Left cardiac atrium (tissue), 4 donors: ENCODE measurements at regions not wholly inside any gene's neighbourhood (a gene's known extent, or its start where the extent isn't known, plus 50 kb on each side); places are given as distances from the start of the nearest gene placed in this dataset.

ENCODE experiments used
- ATAC-seq, 2 donors: fragments of 200-7000 bp; cut with Tn5 transposase; one replicate each; pipeline ENCODE4 v1.9.1; 2020; ENCODE audit warnings: mild to moderate bottlenecking in 2 of 2, moderate library complexity in 2 of 2
- DNase-seq: peaks from one replicate; pipeline ENCODE4 v3.0.0-alpha.2; 2020
- intact Hi-C, 2 donors: fragments of 100-400 bp; cut with DNase I; formaldehyde crosslinking; loops; one replicate each; pipeline versions ENCODE4 v1.14.1 to v1.15.1; 2022 to 2023
- donor health status: DM: no; HTN: yes; CAD: no.
- donor health status: DM: no; HTN: yes; CAD: no; lungs with severe emphysema.
- donor health status: DM: yes; HTN: yes; CAD: no.
- donor health status: Dilated cardiomyopathy.

DNA sequence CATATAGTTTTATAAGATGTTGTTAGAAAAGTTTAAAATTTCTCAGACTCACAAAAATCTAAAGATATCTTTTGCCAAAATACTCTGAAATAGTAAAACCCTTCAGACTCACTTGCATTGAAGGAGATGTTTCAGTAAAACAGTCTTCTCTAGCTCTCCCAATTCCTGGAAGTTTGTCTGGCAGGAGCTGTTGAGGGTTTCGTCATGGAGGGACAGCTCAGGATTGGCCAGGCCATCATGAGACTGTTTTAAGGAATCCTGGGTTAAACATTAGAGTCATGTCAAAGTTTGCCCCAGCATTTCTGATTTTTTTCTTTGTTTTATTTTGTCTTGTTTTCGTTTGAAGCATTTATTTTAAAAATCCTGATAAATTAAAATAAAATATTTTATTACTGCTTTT, 293.8 kb upstream of the PBX1 start:
- ATAC-seq: no peak
- intact Hi-C loops: no loop called here
- no peak for DNase-seq

DNA sequence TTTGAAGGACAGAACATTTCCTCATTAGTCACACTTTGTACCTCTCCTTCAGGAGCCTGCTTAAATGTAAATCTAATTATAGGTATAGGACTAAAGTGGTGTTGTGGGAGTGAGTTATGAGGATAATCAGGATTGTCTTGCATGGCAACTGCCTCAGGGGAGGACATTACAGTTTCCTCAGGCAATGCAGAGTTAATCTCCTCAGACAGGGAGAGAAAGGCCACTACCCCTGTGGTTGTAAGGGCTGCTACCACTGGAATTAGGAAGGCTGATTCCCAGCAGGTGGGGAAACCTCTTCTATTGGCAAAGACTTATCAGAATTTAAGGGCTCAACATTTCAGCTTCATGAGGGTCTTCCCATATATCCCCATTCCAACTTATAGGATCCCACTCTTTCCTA, 286.8 kb upstream of the PBX1 start:
- ATAC-seq (no peak), DNase-seq (no peak)
- intact Hi-C loops: no loop called here

DNA sequence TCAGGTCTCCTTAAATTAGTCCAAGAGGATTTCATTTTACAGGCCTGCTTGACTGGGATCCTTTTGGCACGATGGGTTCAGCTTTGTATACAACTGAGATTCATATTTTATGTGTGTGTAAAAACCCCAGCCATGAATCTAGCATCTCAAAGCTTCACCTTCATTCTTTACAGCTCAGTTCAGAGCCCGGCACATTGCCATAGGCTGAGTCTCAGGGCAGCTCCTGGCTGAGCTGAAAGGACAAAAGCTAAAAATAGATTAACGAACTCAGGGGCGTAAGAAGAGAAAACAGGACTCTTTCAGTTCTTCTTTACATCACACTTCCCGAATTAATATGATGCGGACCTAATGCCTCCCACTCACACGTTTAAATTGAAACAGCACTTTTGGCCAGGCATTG, 262.8 kb upstream of the PBX1 start:
- intact Hi-C loops: no loop called here
- peak in 1 of 2 donors; percentile 29 for ATAC-seq
- DNase-seq: peak; percentile 29

DNA sequence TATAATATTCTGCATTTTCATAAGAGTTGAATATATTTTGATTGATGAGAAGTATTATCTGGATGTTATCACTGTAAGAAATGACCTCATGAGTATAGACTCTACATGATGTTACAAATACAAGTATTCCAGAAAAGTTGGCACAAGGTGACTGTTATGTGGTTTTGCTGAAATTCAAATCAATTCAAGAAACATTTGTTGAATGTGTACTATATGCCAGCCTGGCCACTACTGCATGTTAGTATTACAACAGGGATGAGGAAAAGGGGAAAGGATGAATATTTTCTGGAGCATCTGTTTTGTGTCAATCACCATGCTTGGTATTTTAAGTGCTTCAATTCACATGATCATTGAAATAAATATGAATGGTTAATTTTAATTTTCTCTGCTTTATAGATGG, 250.9 kb upstream of the PBX1 start:
- no peak for DNase-seq
- intact Hi-C loops: no loop called here
- ATAC-seq: no peak

DNA sequence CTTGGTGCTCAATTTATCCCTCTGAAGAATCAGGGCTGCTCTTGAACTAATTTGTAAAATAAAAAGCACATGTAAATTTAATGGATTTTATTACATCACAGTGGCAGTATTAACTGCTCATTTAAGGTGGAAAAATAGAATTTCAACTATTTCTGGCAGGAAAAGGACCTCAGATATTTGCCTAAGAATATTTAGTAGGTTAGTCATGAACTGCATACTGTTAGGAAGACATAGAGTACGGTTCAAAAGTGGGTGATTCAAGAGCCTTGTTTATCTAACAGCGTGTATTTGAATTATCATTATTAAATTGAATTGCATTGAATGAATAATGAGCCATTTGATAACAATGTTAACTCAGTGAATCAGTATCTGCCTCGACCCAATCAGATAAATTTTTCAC, 248.8 kb upstream of the PBX1 start:
- intact Hi-C loops: no loop called here
- ATAC-seq: no peak
- no peak for DNase-seq

DNA sequence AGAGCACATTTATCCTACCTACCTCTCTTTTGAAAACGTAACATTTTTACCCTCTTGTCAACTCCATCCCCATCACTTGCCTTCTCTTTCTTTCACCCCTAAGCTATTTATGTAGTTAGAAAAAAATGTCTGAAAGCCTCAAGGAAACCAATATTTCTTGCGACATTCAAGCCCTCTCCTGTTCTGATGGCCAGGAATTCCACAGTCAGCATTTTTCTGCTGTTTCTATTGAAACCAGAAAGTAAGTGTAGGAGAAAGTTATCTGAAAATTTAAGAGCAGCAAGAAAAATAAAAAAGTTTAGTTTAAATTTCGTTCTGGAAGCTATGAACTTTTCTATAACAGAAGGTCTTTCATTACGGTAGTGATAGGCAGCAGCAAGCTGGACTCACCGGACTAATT, 247.6 kb upstream of the PBX1 start:
- intact Hi-C loops: no loop called here
- ATAC-seq: no peak

DNA sequence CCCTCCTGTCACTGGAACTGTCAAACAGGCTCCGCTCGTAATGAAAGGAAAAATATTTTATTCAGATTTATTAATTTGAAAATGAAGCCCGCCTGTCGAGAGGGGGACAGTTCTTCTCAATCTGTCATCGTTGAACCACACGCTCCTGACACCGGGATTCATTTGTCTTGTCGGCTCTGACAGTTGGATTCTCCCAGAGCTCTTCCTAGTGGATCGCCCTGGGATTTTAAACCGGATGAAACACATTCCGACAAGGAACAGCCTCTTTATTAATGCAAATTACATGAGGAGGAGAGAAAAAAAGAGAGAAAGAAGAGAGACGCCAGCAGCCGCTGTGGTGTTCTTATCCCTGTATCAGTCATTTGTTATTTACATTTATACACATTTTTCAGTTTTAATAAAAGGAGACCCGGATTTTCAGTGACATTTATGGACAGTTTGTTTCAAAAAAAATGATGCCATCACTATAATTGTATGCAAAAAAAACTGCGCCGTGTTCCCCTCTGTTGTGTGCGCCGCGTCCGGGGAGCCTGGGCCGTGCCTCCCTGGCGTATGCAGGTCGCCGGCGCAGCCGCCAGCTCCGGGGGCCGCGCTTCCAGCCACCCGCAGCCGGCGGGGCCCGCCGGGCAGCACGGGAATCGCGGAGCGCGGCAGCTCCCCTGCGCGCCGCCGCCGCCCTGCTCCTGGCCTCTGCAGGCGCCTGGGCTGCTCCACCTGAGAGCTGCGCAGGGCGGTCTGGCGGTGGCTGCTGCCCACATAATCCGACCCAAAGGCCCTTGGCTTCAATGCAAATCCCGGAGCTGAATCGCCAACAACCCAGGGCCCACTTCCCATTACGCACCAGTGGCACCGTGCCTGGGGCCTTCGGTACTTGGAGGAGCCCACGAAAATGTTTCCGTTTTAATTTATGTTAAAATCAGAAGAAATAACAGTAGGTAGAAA, 237.9 kb upstream of the PBX1 start:
- peak; percentile 41 for DNase-seq
- intact Hi-C loops: no loop called here
- peak; percentile 90 to 95 for ATAC-seq

More for the DNA sequence above, 247.6 kb upstream of the PBX1 start:
- DNase-seq: no peak

DNA sequence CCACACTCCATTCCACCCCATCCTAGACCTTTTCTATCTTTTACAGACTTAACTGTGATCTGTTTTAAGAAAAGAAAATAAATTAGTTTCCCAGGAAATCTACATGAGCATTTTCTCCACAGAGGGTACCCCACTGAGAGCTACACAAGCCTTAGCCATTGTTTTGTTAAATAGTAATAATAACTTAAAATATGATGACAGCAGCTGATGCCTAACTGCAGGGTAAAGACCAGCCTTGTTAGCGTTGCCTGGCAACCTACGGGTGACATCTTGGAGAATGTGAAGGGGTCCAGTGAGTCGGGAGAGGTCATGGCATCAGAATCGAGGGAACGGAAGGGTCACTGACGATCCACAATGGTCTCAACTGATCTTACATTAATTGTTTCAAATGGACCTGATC, 233.2 kb upstream of the PBX1 start:
- ATAC-seq: no peak
- intact Hi-C loops: no loop called here
- no peak for DNase-seq

DNA sequence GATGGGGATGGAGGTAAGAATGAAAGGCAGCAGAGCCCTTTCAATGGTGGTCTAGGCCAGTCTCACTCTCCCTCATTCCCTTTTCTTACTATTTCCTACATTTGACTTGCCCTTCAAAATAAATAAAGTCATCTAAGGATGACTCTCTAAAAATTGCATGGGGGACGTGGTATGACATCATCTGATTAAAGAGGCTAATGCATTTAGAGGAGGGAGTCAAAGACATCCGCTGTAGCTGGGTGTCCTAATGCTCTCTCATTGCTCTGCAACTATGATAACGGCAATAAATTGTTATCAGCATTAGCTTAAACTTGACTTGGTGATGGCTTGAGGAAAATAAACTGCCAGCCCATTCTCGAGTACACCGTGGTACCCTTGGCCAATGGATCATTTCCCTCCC, 225.6 kb upstream of the PBX1 start:
- no peak for DNase-seq
- intact Hi-C loops: no loop called here
- ATAC-seq: no peak

DNA sequence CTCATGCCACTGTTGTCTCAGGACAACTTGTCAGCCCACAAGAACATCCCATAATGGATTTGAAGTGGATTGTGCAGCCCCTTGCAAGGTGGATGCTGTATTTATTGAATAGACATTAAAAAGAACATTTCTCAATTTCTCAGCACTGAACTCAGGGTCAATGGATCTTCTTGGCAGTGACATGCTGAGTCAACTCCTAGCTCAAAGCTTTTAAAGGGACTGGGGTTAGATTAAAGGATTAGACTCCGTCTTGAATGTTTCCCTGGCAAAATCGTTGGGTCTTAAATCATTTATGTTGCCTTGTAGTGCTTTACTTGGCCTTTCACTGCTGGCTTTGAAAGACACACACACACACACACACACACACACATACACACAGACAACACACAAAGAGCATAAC, 221.6 kb upstream of the PBX1 start:
- ATAC-seq (no peak), DNase-seq (no peak)
- intact Hi-C loops: no loop called here

DNA sequence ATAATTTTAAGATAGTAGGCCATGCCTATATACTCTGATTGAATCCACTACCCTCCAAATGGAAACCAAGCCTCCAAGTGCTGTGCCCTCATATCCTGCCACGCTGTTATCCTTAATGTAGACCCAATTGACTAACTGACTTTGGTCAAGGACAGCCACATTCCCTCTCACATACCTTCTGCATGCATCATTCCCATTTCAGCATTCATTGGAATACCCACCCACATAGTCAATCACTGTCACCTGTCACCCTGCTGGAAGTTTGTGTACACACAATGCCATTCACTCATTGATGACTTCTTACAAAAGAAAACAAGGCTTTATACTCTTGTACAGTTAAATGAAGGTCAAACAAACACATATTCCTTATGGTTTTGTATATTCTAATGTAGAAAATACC, 221.1 kb upstream of the PBX1 start:
- ATAC-seq (no peak), DNase-seq (no peak)
- intact Hi-C loops: no loop called here

DNA sequence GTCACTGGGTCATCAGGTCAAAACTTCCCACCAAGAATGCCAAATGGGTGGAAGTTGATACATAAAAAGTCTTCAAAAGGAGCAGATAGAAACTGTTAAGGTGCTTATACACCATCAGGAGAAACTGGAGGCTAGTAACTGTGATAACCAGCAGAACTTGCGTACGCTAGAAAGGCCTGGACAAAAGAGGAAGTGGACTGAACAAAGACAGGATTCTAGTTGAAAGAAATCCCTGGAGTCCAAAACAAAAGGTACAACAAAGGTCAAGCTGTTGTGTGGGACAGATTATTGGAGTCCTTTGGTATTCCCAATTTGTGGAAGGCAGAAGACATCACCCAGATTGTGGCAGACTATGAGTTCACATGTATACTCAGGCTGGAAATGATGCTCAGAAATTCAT, 215.8 kb upstream of the PBX1 start:
- intact Hi-C loops: no loop called here
- DNase-seq (no peak), ATAC-seq (no peak)

DNA sequence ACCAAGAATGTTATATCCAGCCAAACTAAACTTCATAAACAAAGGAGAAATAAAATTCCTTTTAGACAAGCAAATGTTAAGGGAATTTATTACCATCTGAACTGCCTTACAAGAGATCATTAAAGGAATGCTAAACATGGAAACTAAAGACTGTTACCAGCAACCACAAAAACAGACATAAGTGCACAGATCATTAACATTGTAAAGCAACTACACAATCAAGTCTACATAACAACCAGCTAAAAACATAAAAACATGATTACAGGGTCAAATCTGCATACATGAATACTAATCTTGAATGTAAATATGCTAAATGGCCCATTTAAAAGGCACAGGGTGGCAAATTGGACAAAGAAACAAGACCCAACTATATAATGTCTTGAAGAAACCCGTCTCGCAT, 211.0 kb upstream of the PBX1 start:
- ATAC-seq (no peak), DNase-seq (no peak)
- intact Hi-C loops: no loop called here

DNA sequence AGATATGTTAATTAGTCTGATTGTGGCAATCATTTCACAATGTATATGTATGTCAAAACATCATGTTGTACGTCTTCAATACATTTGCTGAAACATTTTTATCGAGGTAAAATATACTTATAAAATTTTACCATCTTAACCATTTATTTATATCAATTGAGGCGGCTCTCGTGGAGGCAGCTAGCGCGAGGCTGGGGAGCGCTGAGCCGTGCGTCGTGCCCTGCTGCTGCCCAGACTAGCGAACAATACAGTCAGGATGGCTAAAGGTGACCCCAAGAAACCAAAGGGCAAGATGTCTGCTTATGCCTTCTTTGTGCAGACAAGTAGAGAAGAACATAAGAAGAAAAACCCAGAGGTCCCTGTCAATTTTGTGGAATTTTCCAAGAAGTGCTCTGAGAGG, 202.5 kb upstream of the PBX1 start:
- DNase-seq (no peak), ATAC-seq (no peak)
- intact Hi-C loops: no loop called here

DNA sequence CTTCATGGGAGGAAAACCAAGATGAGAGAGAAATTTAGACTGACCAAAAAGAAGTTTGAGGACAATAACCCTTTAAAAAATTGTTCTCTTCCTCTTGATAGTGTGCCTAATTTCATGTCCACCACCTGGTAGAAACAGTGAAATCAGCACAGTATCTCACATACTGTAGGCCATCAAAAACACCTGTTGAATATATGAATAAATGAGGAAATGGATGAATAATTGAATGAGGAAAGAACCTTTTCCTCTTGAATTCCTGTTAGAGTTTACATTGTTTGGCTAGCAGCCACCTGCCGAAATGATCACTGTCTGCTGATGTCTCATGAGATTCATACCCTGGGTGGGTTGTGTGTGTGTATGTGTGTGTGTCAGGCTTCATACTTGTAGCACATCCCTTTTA, 198.7 kb upstream of the PBX1 start:
- no peak for DNase-seq
- intact Hi-C loops: no loop called here
- ATAC-seq: no peak

DNA sequence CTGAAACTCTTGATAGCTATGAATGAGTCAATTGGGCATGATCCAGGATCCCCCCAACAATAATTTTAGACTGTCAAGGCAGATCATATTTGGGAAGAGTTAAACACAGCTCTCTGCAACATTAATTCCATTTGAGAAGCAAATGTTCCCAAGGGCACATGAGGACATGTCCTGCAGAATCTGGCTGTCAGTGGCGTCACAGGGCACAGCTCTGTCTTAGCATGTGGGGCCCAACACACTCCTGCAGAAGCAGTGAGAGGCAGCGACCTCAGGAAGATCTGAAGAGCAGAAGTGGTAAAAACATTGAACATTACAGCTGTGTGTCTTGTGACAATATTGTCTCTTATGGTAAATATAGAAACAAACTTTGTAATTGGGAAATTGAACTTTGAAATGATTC, 197.1 kb upstream of the PBX1 start:
- DNase-seq: peak; percentile 24
- peak; percentile 61 to 82 for ATAC-seq
- intact Hi-C loops: no loop called here

DNA sequence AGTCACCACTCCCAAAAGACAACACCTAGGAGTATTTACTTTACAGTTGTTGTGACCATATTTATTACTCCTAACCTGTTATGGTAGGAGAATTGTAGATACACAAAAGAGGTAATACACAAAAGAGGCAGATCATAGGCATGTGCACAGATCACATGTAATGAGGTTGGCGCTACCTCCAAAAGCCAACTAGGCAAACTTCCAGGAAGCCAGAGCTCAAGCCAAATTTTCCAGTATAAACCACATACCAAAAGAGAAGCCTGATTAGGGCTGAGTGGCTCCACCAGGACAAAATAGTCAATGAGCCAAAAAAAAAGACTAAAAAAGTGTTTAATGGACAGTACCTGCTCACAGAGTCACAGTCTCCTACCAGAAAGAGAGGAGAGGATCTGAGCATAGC, 195.0 kb upstream of the PBX1 start:
- no peak for ATAC-seq
- no peak for DNase-seq
- intact Hi-C loops: no loop called here

DNA sequence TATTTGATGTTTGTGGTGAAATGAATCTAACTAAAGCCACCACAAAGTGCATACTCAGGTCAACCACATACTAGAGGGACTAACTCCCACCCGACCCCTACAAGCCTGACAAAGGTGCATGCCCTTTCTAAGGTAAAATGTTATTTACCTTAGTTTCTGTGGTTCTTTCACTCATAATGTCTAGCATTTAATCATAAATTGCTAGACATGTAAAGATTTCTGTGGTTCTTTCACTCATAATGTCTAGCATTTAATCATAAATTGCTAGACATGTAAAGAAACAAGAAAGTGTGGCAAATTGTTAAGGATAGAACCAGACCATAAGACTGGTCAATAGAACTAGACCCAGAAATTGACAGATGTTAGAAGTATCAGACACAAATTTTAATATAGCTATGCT, 193.0 kb upstream of the PBX1 start:
- intact Hi-C loops: no loop called here
- no peak for ATAC-seq
- DNase-seq: no peak

DNA sequence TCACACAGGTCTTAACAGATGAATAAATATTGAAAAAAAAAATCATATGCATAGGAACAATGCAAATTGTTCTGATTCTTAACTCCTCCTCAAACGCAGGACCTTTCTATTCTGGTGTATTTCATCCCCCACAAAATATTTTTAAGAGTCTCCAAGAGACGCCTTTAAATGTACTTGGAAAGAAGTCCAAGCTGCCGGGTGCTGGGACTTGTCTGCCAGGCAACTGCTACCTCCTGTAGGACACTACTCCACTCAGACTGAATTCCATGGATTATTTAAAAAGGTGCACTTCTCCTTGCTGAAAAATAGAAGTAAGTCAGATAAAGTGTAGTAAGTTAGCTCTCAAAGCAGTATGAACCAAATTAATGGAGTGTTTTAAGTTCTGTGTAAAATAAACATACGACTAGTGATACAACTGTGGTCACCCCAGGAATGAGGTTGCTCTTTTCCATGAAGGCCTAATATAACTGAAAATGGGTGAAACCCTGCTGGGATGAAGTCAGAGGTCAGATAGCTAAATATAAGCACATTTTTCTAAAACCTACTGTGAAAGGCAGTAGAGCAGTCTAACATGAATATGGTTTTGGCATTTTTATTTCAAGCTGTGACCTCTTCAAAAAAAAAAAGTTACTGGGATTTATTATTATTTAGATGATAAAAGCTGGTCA, 189.2 kb upstream of the PBX1 start:
- intact Hi-C loops: no loop called here
- ATAC-seq (no peak), DNase-seq (no peak)

DNA sequence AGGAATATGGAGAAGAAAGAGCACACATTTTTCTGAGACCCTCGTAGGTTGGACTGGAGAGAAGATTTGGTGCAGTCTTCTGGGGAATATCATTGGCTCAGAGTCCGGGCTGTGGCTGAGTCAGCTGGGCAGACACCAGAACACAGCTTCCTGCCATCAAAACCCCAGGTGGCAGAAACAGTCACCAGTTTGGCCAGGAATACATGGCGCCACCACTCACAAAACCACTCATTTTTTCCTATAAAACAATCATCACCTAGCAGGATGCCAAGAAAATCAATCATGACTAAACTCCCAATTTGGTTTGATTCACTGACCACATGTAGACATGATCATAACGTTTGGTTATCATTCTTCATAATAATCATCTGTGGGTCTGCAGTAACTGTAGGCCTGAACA, 178.1 kb upstream of the PBX1 start:
- ATAC-seq (peak in 1 of 2 donors; percentile 62), DNase-seq (peak; percentile 39)
- intact Hi-C loops: no loop called here

DNA sequence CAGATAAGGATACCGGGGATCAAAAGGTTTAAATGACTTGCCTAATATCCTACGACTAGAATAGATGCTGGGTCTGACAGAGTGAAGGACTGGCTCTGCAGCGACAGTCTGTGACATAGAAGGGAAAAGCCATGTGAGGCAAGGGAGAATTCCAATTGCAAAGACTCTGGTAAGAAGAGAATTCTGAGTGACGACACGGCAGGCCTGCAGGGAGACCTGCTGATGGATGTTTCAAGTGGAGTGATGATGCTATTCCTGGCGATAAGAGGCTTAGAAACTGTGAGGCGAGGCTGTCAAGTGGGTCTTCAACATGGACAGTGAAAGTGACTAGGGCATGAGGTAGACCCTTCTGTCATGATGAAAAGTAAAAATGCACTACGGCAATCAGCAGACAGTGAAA, 176.6 kb upstream of the PBX1 start:
- ATAC-seq (peak; percentile 70 to 93), DNase-seq (peak; percentile 38)
- intact Hi-C loops: no loop called here
